ENCODE measurements at regions not wholly inside any gene's neighbourhood (a gene's known extent, or its start where the extent isn't known, plus 50 kb on each side); places are given as distances from the start of the nearest gene placed in this dataset.

- H2BK5ac ChIP-seq (ENCODE audit: low read depth, low read length): no peak overlapping the region
- H2BK15ac ChIP-seq (ENCODE audit: low read length): no peak overlapping the region
- 87 to 100% methylated on average over 2 to 9 of the region's 9 CpGs for WGBS, 2 experiments (ENCODE audit: extremely low coverage in 1 of 2, insufficient coverage in 1 of 2, insufficient read length in 1 of 2, insufficient replicate concordance in 2 of 2, low coverage in 1 of 2, low lambda C conversion rate in 2 of 2, missing lambda C conversion rate in 1 of 2)
- no peak overlapping the region for H3K14ac ChIP-seq (ENCODE audit: insufficient read length)
- no peak overlapping the region for H2BK20ac ChIP-seq (ENCODE audit: low read length)
- no peaks in the 10 kb centered on the region for H3K4me1 ChIP-seq (replicated peaks in 1 of 4; ENCODE audit: control insufficient read depth in 3 of 4, insufficient read depth in 4 of 4, low read length in 3 of 4)
- H3K4me3 ChIP-seq (ENCODE audit: extremely low read depth in 1 of 4, insufficient read depth in 2 of 4, low read depth in 3 of 4, low read length in 4 of 4): no peak overlapping the region
- H3K79me2 ChIP-seq (ENCODE audit: control insufficient read depth in 1 of 2, insufficient read depth in 2 of 2, low read length in 2 of 2): no peaks in the 10 kb centered on the region
- H2BK120ac ChIP-seq (replicated peaks; ENCODE audit: low read depth, low read length): no peak overlapping the region
- no peak overlapping the region for H2BK12ac ChIP-seq (ENCODE audit: low read depth, low read length)
- POLR2A ChIA-PET (ENCODE audit: partially characterized antibody): no interaction called here
- H3K23ac ChIP-seq (ENCODE audit: insufficient read length): no peak overlapping the region
- DNase-seq (ENCODE audit: low read depth in 1 of 2, low spot score in 2 of 2) (no peak), FAIRE-seq (no peak)
- no peak overlapping the region for H4K5ac ChIP-seq (ENCODE audit: insufficient read length, low read depth, low read length)
- no peaks in the 10 kb centered on the region for H3K36me3 ChIP-seq (ENCODE audit: control insufficient read depth in 2 of 4, insufficient read depth in 4 of 4, low read length in 3 of 4)
- H3K4ac ChIP-seq (replicated peaks; ENCODE audit: insufficient read length, low read depth, low read length): no peak overlapping the region
- CTCF ChIA-PET (ENCODE audit: partially characterized antibody): interaction anchor here (0.6 to 2.5 kb wide), 24 partner anchors 11 to 1800 kb away, joined by 3 to 11 read pairs (median 4); no protein-coding TSS in a partner anchor
- H3K18ac ChIP-seq (ENCODE audit: extremely low read depth, low read length): no peak overlapping the region
- H4K8ac ChIP-seq (ENCODE audit: extremely low read depth, insufficient read depth, low read length): no peak overlapping the region
- no peaks in the 10 kb centered on the region for H3K23me2 ChIP-seq (ENCODE audit: low read depth, low read length)
- H2AK5ac ChIP-seq (ENCODE audit: low read depth, low read length): no peak overlapping the region
- no peaks in the 10 kb centered on the region for H3K27me3 ChIP-seq (replicated peaks in 1 of 4; ENCODE audit: control insufficient read depth in 3 of 4, extremely low read depth in 1 of 4, insufficient read depth in 3 of 4, low read length in 3 of 4)
- H3K79me1 ChIP-seq (ENCODE audit: low read depth, low read length): no peaks in the 10 kb centered on the region
- no peak overlapping the region for H3K4me2 ChIP-seq (ENCODE audit: insufficient read depth in 1 of 2, low read depth in 2 of 2, low read length in 2 of 2)
- H4K20me1 ChIP-seq (replicated peaks in 1 of 2; ENCODE audit: control insufficient read depth in 1 of 2, insufficient read depth in 2 of 2, low read length in 2 of 2): no peaks in the 10 kb centered on the region
- no peak overlapping the region for H2AFZ ChIP-seq (ENCODE audit: low read length)
- H3K27ac ChIP-seq (ENCODE audit: low read depth, low read length): no peak overlapping the region
- no peaks in the 10 kb centered on the region; a peak in 1 of 4 replicates for H3K9me3 ChIP-seq (ENCODE audit: insufficient read depth in 2 of 2, low read depth in 1 of 2, low read length in 1 of 2)
- no peak overlapping the region for H4K91ac ChIP-seq (replicated peaks; ENCODE audit: insufficient read length, low read length)
- H3K9ac ChIP-seq (replicated peaks in 1 of 4; ENCODE audit: extremely low read depth in 1 of 4, low read depth in 3 of 4, low read length in 3 of 4): no peak overlapping the region
- H3K56ac ChIP-seq (replicated peaks; ENCODE audit: insufficient read length, low read depth, low read length): no peak overlapping the region
- TF ChIP-seq SIX5 (IDR thresholded peaks at IDR 0.05; ENCODE audit: low read depth, low read length) (no peak), ZNF274 (IDR thresholded peaks at IDR 0.05; ENCODE audit: borderline replicate concordance, extremely low read depth, low read length) (no peak), CTBP2 (IDR thresholded peaks at IDR 0.05; ENCODE audit: borderline replicate concordance, insufficient read depth, insufficient read length, low read length) (no peak), POU5F1 (IDR thresholded peaks at IDR 0.05; ENCODE audit: low read depth, low read length) (no peak), TEAD4 (IDR thresholded peaks at IDR 0.05; ENCODE audit: low read depth, low read length) (no peak), EP300 (IDR thresholded peaks at IDR 0.05; ENCODE audit: borderline replicate concordance in 1 of 2, low read depth in 2 of 2, low read length in 2 of 2) (no peak), SP2 (IDR thresholded peaks at IDR 0.05; ENCODE audit: low read length) (no peak), CHD1 (IDR thresholded peaks at IDR 0.05; ENCODE audit: low read depth, low read length) (no peak), RBBP5 (IDR thresholded peaks at IDR 0.05; ENCODE audit: borderline replicate concordance, low read depth, low read length) (no peak), NRF1 (IDR thresholded peaks at IDR 0.05; ENCODE audit: low read depth, low read length) (no peak), RXRA (IDR thresholded peaks at IDR 0.05; ENCODE audit: insufficient read depth, low read depth, low read length) (no peak), SAP30 (IDR thresholded peaks at IDR 0.05; ENCODE audit: insufficient read depth, insufficient replicate concordance, low read length) (no peak), TAF7 (optimal IDR thresholded peaks at IDR 0.05; ENCODE audit: borderline replicate concordance, low read depth, low read length) (no peak)
These were observed 213.2 kb upstream of the UGT8 start for GRCh38 chr4:114385195-114385985.

Measured in H1 (cell line).